Mesothelial cell of epicardium (in vitro differentiated cells): ENCODE measurements at regions not wholly inside any gene's neighbourhood (a gene's known extent, or its start where the extent isn't known, plus 50 kb on each side); places are given as distances from the start of the nearest gene placed in this dataset.

ENCODE experiments used
- DNase-seq, 2 experiments: peaks; one replicate each; pipeline ENCODE4 v3.0.0; 2021; ENCODE audit warnings: low spot score in 2 of 2; ENCODE audit not compliant: unreplicated experiment in 2 of 2
- H3K27ac Mint-ChIP-seq: 2 replicates; pipeline ENCODE4 v1.8.0; 2021; ENCODE audit warnings: mixed read lengths
- H3K27me3 Mint-ChIP-seq: 2 replicates; pipeline ENCODE4 v1.8.0; 2021; ENCODE audit warnings: low read depth, mixed read lengths
- H3K36me3 Mint-ChIP-seq: 2 replicates; pipeline ENCODE4 v1.8.0; 2021; ENCODE audit warnings: mixed read lengths
- H3K4me1 Mint-ChIP-seq: 2 replicates; pipeline ENCODE4 v1.8.0; 2021; ENCODE audit warnings: mixed read lengths
- H3K4me3 Mint-ChIP-seq: 2 replicates; pipeline ENCODE4 v1.8.0; 2021; ENCODE audit warnings: mild to moderate bottlenecking, moderate library complexity, mixed read lengths
- H3K9me3 Mint-ChIP-seq: 2 replicates; pipeline ENCODE4 v1.8.0; 2021; ENCODE audit warnings: mixed read lengths
- CTCF ChIP-seq: fragments of 200-600 bp; sonication (generic); IDR thresholded peaks from one replicate; pipeline ENCODE4 v1.5.0; 2021; ENCODE audit warnings: antibody characterized with exemption; ENCODE audit not compliant: unreplicated experiment

GRCh38 chr10:36781570-36781969 is 343.8 kb upstream of the ANKRD30A start:
- no peaks in the 10 kb centered on the region for H3K36me3 Mint-ChIP-seq
- peaks cover 12% of the 10 kb centered on the region for H3K27me3 Mint-ChIP-seq
- no peak for DNase-seq
- H3K9me3 Mint-ChIP-seq = no peaks in the 10 kb centered on the region
- H3K4me3 Mint-ChIP-seq = no peak overlapping the region
- no peak for TF ChIP-seq CTCF
- no peak overlapping the region for H3K27ac Mint-ChIP-seq
- peaks cover 6% of the 10 kb centered on the region for H3K4me1 Mint-ChIP-seq

DNA sequence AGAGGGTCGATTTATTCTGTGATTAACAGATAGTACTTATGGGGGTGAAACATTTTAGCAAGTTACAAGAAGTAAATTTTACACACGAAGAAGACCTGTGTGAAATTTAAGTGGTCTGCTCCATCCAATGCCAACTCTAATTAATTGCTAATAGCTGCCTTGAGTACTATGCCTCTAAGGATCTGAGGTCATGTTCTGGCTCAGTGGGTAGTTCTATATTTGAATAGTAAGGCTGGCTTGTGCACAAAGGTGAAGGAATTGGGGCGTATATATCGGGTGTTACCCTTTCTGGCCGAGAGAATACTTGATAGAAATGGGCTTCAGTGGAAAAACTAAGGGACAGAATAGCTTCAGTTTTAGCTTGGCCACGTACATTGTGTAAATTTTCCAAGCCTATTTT is 345.2 kb upstream of the ANKRD30A start:
- Mint-ChIP-seq H3K27me3 (peaks cover 11% of the 10 kb centered on the region), H3K4me1 (peaks cover 6% of the 10 kb centered on the region), H3K27ac (no peak overlapping the region), H3K4me3 (no peak overlapping the region), H3K9me3 (no peaks in the 10 kb centered on the region), H3K36me3 (no peaks in the 10 kb centered on the region)
- TF ChIP-seq CTCF = no peak
- no peak for DNase-seq

DNA sequence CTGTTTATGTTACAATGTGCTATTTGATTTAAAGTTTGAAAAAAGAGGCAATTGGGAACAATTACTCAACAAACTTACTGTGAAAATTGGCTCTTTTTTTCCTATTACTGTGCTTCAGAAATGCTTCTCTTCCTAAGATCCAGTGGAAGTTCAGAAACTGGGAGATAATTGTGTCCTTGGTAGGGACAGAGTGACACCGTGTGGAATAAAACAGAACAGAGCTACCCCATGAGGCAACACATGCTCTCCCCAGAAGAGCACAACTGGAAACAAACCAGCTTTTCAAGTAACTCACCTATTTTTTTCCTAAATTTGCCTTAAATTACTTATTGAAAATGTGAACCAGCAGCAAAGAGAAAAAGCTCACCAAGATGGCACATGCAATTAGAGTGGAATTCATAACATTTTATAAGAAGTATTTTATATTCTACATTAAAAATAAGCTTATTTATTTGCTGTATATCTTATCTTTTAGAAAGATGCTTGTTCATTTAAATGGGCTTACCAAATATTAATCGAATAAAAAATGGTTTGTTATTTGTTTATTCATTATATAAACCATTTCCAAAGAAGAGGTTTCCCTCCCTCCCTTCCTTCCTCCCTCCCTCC is 346.1 kb upstream of the ANKRD30A start:
- TF ChIP-seq CTCF = peak; percentile 64
- Mint-ChIP-seq H3K27me3 (peaks cover 11% of the 10 kb centered on the region), H3K27ac (no peak overlapping the region), H3K4me3 (no peak overlapping the region), H3K9me3 (no peaks in the 10 kb centered on the region), H3K4me1 (peaks cover 6% of the 10 kb centered on the region), H3K36me3 (no peaks in the 10 kb centered on the region)
- DNase-seq = peak in 1 of 2 experiments; percentile 44

GRCh38 chr10:36778651-36779050 is 346.7 kb upstream of the ANKRD30A start:
- H3K27me3 Mint-ChIP-seq = peaks cover 11% of the 10 kb centered on the region
- peaks cover 6% of the 10 kb centered on the region for H3K4me1 Mint-ChIP-seq
- H3K36me3 Mint-ChIP-seq = no peaks in the 10 kb centered on the region
- H3K27ac Mint-ChIP-seq = no peak overlapping the region
- no peaks in the 10 kb centered on the region for H3K9me3 Mint-ChIP-seq
- no peak for DNase-seq
- no peak overlapping the region for H3K4me3 Mint-ChIP-seq
- no peak for TF ChIP-seq CTCF

- peaks cover 7% of the 10 kb centered on the region for H3K4me1 Mint-ChIP-seq
- no peaks in the 10 kb centered on the region for H3K36me3 Mint-ChIP-seq
Observed at GRCh38 chr10:36773652-36774051, 351.7 kb upstream of the ANKRD30A start.

More at GRCh38 chr10:36773652-36774051, 351.7 kb upstream of the ANKRD30A start:
- Mint-ChIP-seq H3K27ac (no peak overlapping the region), H3K27me3 (no peaks in the 10 kb centered on the region), H3K9me3 (no peaks in the 10 kb centered on the region), H3K4me3 (no peak overlapping the region)
- DNase-seq = no peak
- TF ChIP-seq CTCF = no peak
